ENCODE measurements at regions not wholly inside any gene's neighbourhood (a gene's known extent, or its start where the extent isn't known, plus 50 kb on each side); places are given as distances from the start of the nearest gene placed in this dataset.

- in situ Hi-C loops (cut with HindIII; ENCODE audit: low sequenced_read_pairs), result no loop called here
Measured at GRCh38 chr6:22221630-22222029, 75.2 kb downstream of the PRL start.

GRCh38 chr6:22222469-22222868 is 74.4 kb downstream of the PRL start:
- in situ Hi-C loops (cut with HindIII; ENCODE audit: low sequenced_read_pairs), result no loop called here

- in situ Hi-C loops (cut with HindIII; ENCODE audit: low sequenced_read_pairs), result no loop called here
Measured at GRCh38 chr6:22227824-22228610, 68.8 kb downstream of the PRL start.

- in situ Hi-C loops (cut with HindIII; ENCODE audit: low sequenced_read_pairs), result no loop called here
Measured at GRCh38 chr6:22231050-22231449, 65.8 kb downstream of the PRL start.

GRCh38 chr6:22231616-22232015 is 65.2 kb downstream of the PRL start:
- in situ Hi-C loops (cut with HindIII; ENCODE audit: low sequenced_read_pairs), result no loop called here

DNA sequence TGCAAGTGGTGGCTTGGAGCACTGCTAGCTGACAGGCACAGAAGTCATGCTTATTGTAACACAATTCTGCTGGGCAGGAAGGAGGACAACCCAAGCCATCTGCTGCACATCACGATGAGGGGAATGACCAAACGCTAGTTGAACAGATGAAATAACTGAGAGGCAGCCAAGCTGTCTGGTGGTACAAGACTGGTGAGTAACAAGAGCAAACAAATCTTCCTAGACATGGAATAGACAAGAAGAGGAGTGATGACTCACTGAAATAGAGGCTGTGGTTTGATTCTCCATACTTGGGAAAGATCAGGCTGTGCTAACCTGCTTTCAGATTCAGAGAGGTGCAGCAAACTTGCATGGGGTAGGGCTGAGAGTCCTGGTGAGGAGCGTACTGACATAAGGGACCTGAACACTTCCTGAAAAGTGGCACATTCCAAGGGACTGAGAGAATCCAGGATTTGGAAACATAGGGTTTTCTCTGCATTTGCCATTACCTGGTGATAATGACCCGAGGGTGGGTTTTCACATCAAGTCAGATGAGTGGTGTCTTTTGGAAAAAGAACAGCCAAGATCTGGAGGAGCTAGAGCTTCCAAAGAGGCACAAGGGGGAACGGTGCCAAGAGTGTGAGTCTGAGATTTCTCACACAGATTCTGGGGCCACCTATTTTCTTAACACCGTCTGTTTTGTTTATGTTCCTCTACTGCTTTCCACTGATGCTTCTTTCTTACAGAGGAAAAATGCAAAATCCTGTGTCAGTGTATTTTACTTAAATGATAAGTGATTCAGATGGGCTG is 60.0 kb downstream of the PRL start:
- in situ Hi-C loops (cut with HindIII; ENCODE audit: low sequenced_read_pairs), result no loop called here

Data from endothelial cell of hepatic sinusoid (primary cell).